CD4-positive, alpha-beta T cell treated with Interleukin-15 for 1 hour (primary cell): ENCODE measurements at regions not wholly inside any gene's neighbourhood (a gene's known extent, or its start where the extent isn't known, plus 50 kb on each side); places are given as distances from the start of the nearest gene placed in this dataset.

Experiments
- DNase-seq: peaks from one replicate; pipeline ENCODE4 v3.0.0-alpha.2; 2020

DNA sequence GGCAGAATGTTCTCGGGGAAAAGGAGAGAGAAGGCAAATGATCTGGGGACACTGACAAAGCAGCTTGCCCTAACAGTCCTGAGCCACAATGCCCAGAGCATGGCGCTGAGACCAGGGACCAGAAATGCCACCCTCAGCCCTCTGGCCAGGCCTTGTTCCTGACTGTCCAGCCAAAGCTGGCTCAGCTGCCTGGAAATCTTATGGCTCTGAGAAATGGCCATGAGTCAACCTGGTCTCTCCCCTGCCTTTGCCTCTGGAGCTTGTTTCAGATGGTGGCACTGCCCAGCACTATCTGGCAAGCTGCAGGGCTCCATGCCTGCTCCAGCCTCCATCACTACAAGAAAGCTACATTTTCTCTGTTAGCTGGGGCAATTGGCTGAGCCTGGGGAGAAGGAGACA lies 90.5 kb upstream of the PLXNA4 start:
- no peak for DNase-seq

DNA sequence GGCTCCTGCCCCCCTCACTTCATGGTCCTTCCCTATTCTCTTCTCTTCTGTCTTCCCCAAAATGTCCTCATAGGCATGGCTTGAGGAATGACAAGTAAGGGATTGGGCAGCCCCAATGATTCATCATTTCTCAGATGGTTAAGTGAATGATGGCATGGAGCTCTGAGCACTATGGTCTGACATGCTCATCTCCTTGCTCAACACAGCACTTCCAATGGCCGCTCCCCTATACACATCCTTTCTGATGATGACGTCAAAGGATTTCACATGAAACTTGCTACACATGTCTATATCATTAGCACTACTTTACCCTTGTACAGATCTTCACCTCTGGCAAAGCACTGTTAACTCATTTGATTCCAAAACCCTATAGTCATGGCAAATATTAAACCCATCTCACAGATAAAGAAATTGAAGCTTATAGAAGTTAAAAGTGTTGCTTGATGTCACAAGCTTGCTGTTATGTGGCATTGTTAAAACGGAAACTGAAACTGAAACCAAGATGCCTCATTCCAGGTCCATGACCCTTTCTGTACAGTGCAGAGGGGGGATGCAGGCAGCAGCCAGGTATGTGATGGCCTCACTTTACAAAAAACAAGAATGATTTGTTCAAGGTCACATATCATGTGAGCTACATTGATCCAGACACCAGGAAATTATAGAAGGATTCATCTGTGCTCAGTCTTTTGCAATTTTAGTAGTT lies 90.0 kb upstream of the PLXNA4 start:
- DNase-seq = no peak

DNA sequence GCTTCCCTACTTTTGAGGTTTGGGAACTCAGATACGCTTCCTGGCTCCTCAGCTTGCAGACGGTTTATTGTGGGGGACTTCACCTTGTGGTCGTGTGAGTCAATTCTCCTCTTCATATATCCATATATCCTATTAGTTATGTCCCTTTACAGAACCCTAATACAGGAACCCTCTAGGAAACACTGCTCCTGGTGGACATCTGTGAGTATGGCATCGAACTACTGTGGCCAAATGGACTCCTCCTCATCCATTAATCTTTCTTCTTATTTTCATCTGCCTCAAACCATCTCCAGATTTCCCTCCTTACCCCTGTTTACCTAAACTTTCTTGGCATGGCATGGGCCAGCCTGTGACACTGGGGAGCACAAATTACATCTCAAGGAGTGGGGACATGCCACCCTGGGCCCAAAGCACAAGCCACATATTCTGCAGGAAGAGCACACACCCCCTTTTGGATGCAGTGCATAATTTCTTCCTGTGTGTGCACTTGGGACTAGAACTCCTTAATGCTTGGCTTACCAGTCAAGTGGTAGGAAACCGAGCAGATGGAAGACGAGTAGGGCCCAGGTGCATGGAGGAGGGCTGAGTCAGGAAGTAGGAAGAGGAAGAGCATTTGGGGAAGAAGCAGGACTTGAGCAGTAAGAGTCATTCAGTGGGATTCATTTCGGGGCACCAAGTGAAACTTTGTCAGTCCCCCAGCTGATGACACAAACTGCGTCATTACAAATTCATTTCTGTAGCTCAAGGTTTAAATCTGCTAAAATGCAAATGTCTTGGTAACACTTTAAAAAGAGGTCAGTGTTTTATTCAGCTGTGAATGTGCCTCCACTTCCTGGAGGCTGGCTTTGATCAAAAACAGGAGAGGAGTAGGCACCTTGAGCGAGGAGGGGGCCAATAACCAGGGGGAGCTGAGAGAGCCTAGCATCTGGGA lies 80.8 kb upstream of the PLXNA4 start:
- DNase-seq = no peak

DNA sequence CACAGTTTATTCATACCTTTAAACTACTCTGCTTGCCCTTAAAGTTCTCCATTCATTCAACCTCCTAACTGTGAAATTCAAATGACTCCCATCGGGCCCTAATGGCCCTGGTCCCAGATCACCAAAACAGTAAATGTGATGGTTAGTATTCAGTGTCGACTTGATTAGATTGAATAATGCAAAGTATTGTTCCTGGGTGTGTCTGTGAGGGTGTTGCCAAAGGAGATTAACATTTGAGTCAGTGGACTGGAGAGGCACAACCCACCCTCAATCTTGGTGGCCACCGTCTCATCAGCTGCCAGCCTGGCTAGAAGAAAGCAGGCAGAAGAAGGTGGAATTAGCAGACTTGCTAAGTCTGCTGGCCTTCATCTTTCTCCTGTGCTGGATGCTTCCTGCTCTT lies 80.1 kb upstream of the PLXNA4 start:
- DNase-seq = no peak

DNA sequence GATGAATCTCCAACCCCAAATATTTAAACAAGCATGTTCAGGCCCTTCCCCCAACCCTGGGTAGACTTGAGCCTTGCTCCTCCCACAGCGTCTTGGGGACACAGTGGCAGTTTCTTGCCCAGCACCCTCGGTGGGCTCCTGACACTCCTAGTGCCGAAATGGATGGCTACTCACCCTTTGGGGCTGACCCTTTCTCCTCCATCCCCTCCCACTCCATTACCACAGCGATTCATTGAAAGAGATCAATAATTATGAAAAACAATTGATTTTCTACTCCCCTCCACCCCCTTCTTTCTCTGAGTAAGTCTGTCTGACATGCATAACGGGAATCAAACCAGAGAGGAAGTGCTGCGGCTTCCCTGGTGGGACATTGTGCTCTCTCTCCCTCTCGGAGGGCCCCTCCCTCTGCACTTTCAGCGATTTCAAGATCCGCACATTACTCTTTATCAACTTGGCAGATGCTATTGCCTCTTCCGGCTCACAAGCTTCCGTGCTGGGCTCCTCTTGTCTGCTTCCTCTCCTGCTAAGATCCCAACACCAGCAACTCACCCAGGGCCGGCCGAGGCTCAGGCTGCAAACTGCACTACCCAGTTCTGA lies 79.0 kb upstream of the PLXNA4 start:
- DNase-seq = peak; percentile 38

DNA sequence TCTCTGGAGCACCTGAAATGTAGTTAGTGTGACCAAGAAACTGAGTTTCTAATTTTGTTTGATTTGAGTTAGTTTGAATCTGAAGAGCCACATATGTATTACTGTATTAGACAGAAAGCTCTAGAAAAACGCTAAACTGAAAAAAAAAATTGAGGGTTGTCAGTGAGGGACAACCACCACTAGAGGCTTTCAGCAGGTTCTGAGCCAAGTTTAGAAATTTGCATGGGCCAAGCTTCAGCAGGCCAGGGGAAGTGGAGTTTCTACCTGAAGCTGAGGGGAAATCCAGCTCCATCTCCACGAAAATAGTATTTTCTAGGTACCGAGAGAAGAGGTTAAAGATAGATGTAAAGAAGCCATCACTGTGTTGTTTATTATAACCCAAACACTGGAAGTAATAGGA lies 77.9 kb upstream of the PLXNA4 start:
- DNase-seq = no peak

DNA sequence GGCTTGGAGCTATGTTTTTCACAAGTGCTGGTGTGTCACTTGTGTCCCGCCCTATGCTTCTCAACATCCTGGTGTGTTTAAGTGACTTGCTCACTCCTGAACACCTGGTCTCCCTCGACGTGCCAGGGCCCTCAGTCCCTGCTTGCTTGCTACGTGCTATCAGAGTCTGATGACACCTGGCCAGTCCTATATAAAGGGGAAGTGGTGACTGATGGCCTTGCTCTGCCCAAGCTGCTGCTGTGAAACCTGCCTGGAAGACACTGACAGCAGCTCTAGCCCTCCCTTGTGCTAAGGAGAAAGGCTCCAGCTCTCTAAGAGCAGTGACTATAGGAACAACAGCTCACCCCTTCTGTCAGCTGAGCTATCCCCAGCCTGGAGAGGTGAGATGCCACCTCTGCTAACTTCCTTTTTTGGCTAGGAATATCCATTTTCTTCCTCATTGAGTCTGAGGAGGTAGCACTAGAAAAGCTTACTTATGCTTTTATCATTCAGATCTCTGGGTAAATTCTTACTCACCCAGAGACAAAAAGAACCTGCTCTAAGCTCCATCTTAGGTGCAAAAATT lies 77.2 kb upstream of the PLXNA4 start:
- DNase-seq = peak; percentile 33

DNA sequence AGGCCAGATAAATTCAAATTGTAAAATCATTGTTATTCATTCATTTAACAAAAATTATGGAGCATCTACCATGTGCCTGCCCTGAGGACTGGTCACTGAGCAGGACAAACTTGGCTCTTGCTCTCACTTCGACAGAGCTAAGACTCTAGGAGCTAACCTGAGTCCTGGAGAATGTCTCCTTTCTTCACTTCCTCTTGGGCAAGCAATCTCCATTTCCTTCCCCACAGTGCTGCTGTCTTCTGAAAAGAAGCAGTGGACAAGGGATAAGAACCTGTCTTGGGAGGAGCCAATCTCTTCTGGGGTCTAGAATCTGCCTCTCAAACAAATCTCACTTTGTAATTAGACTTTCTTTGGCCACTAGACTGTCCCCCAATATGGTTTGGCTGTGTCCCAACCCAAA lies 76.2 kb upstream of the PLXNA4 start:
- no peak for DNase-seq

DNA sequence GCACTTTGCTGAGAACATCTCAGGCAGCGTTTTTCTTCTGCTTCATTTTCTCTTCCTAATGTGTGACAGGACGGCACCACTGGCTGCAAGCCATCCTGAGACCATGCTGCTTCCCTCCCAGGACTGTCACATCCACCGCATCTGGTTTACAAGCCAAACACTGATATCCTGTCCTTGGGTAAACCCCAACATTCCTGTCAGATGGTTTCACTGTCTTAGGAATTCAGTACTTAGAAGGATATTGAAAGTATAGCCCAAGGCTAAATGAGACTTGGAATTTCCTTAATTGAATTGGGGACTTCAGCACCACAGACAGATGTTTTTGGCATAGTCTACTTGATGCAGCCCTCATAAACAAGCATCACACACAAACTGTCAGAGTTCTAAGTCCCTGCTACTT lies 74.2 kb upstream of the PLXNA4 start:
- DNase-seq = no peak

DNA sequence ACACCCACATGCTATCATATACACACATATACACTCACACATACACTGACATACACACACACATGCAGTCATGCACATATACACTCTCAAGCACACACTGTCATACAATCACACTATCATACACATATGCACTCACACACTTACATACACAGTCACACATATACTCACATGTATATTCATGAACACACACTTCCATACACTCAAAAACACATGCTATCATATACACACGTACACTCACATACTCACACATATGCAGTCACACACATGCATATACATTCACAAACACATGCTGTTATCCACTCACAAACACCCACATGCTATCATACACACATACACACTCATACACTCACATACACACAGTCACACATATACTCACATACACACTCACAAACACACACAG lies 71.0 kb upstream of the PLXNA4 start:
- no peak for DNase-seq

DNA sequence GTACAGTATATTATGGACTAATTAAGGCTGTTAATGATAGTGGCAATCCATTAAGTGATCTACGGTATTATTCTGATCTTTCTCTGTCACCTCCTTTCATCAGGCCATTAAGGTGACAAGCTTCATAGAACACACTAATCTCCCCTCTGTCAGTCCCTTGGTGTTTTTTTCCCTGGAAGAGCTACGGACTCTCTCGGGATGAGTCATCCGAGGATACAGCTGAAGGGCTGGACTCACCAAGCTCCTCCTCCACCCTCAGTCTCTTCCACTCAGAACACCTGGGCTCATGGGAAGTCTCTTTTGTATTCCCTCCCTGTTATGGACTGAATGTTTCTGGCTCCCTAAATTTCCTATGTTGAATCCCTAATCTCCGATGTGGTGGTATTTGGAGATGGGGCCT lies 69.8 kb upstream of the PLXNA4 start:
- DNase-seq = no peak

DNA sequence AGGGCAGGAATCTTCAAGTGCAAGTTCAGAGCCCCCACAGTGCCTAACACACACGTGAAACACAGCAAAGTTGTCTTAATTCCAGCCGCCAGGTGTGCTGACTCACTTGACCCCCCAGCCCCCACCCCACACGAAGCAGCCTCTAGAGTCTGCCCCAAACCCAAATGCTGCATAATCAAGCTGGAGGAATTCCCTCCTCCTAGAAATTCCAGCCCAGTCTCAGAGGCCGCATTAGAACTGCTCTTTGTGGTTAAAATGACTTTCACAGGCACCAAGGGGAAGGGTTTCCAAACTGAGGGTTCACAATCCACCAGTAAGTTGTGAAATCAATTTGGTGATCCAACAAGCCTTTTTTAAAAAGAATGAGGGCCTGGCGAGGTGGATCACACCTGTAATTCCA lies 67.0 kb upstream of the PLXNA4 start:
- no peak for DNase-seq

DNA sequence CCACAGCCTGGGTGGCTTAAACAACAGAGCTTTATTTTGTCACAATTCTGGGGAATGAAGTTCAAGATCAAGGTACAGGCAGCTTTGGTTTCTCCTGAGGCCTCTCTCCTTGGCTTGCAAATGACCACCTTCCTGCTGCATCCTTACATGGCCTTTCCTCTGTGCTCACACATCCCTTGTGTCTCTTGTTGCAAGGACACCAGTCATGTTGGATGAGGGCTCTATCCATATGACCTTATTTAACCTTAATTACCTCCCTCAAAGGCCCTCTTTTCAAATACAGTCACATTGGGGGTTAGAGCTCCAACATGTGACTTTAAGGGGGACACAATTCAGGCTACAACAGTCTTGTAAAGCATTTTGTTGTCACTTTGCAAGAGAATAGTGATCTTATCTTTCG lies 65.0 kb upstream of the PLXNA4 start:
- no peak for DNase-seq

DNA sequence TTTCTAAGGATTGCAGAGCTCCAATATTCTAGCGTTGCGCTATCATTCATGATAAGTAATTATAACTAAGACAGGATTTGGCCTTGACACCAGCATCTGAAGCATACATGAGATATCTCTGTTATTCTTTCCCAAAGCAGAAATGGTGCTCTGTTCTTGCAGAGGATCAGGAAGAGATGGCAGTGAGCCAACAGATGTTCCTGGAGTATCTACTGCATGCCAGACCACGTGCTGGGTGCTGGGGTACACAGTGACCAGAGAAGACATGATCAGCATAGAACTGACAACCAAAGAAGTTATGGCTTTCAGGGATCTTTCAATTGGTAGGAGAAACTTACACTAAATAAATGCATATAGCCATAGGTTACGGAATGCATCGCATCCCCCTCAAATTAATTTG lies 63.7 kb upstream of the PLXNA4 start:
- DNase-seq = no peak

DNA sequence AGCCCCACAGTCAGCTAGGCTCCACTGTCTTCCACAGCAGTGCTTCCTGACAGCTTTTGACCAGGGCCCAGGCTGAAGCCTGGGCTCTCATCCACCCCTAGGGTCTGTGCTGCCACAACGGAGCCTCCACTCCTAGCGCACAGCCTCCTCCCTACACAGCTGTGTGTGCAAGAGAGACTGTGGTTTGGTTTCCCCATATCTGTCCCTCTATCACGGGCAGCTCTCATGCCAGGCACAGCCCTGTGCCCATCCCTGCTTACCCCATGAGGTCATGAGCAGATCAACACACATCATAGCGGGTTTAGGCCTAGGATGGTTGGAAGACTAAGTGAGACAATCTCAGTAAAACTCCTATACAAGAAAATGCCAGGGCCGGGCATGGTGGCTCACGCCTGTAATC lies 61.7 kb upstream of the PLXNA4 start:
- DNase-seq = no peak

DNA sequence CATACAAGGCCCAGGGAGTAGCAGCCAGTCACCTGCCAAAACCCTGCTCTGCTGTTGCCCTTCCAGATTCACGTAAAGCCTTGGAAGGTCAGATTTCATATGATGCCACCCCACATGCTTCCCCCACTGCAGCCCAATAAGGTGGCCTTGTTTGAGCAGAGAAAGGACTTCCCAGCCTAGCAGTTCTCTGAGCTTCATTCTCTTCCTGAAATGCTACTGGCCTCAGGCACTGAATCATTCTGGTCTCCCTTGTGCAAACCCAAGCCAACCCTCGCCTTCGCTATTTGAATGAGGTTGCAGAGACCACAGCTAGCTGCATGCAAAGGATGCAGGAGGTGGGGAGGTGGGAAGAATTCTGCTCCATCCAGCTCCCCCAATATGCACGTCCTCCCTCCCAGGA lies 60.3 kb upstream of the PLXNA4 start:
- DNase-seq = no peak

DNA sequence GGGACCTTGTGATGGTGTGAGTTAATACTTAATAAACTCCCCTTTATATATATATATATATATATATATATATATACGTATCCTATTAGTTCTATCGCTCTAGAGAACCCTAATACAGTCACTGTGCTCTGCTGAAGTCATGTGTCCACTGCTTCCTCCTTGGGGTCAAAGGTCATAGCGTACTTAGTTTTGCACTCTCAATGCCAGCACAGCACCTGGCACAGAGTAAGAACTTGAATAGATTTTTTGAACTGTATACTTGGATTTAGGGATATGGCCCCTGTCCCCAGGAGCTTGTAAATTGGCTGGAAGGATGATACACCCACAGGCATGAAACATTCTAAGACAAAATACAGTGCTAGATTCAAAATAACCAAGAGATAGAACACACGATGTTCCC lies 58.9 kb upstream of the PLXNA4 start:
- no peak for DNase-seq

DNA sequence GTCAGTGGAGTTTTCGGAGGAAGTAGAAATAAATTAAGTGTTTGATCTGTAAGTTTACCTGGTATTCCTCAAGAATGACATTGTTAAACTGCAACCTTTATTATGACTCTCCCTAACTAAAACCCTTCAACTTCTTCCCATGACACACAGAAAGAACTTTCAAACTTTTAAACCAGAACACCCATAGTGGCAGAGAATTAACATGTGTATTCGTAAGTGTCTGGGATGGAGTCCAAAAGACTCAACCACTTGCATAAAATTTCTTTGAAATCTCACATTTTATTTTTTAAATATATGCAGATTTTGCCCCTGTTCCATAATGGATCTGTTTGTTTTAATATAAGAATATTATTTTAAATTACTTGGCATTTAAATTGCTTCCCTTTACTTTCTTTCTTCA lies 54.6 kb upstream of the PLXNA4 start:
- DNase-seq = no peak
